A673 (cell line): ENCODE measurements at regions not wholly inside any gene's neighbourhood (a gene's known extent, or its start where the extent isn't known, plus 50 kb on each side); places are given as distances from the start of the nearest gene placed in this dataset.

Experiments
- EZH2 ChIP-seq: fragments of 200-600 bp; sonication (generic); IDR thresholded peaks from 2 replicates; pipeline ENCODE4 v1.6.1; 2017; ENCODE audit warnings: borderline replicate concordance, low read depth, mild to moderate bottlenecking, mixed read lengths, antibody characterized with exemption, low read length; ENCODE audit not compliant: poor library complexity, severe bottlenecking
- TF ChIP-seq, protein P1 (sequence below): fragments of 300-800, 200-600 bp; sonication (generic); conservative IDR thresholded peaks from 2 replicates; pipeline ENCODE4 v1.5.1; 2017; ENCODE audit warnings: low read depth, mild to moderate bottlenecking, antibody characterized with exemption, low read length, moderate library complexity, mixed read lengths

DNA sequence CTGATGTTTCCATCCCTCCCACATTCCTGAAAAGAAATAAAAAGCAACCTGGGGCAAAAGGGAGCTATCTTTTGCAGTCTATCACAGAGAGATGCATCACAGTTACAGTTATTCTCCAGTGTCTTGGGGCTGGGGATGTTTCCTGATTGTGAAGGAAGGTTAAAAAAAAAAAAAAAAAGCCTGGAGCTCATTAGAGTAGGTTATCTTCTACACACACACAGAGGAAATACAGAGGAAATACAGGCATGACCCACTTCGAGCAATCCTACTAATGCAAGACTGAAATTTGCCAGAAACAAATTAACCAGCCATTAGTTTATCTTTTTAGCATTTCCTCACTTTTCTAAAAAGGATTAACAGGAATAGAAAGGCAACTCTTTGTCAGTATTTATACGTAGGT is 89.4 kb upstream of the CLMP start:
- TF ChIP-seq, protein P1, sequence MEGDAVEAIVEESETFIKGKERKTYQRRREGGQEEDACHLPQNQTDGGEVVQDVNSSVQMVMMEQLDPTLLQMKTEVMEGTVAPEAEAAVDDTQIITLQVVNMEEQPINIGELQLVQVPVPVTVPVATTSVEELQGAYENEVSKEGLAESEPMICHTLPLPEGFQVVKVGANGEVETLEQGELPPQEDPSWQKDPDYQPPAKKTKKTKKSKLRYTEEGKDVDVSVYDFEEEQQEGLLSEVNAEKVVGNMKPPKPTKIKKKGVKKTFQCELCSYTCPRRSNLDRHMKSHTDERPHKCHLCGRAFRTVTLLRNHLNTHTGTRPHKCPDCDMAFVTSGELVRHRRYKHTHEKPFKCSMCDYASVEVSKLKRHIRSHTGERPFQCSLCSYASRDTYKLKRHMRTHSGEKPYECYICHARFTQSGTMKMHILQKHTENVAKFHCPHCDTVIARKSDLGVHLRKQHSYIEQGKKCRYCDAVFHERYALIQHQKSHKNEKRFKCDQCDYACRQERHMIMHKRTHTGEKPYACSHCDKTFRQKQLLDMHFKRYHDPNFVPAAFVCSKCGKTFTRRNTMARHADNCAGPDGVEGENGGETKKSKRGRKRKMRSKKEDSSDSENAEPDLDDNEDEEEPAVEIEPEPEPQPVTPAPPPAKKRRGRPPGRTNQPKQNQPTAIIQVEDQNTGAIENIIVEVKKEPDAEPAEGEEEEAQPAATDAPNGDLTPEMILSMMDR = no peak
- TF ChIP-seq EZH2 = no peak
